ENCODE measurements at regions not wholly inside any gene's neighbourhood (a gene's known extent, or its start where the extent isn't known, plus 50 kb on each side); places are given as distances from the start of the nearest gene placed in this dataset.

GRCh38 chr2:200750323-200750910 is 61.3 kb upstream of the BZW1 start:
- H3K36me3 ChIP-seq (replicated peaks; ENCODE audit: insufficient read depth, low read depth) = no peaks in the 10 kb centered on the region
- no peak for TF ChIP-seq EZH2 (IDR thresholded peaks at IDR 0.05; ENCODE audit: borderline replicate concordance)
- no peak for TF ChIP-seq CTCF (IDR thresholded peaks at IDR 0.05; ENCODE audit: poor library complexity)
- TF ChIP-seq EZH2phosphoT487 (IDR thresholded peaks at IDR 0.05; ENCODE audit: low read depth, severe bottlenecking, unreplicated experiment) = no peak
- no peak overlapping the region for H2AFZ ChIP-seq
- no peaks in the 10 kb centered on the region for H4K20me1 ChIP-seq (ENCODE audit: insufficient read depth, poor library complexity, severe bottlenecking)
- DNase-seq (ENCODE audit: low spot score) = no peak
- 66% methylated on average over 6 of the region's 6 CpGs for WGBS (ENCODE audit: low lambda C conversion rate, missing lambda C conversion rate)
- H3K79me2 ChIP-seq = no peaks in the 10 kb centered on the region
- no peaks in the 10 kb centered on the region for H3K9me3 ChIP-seq (ENCODE audit: low read depth)
- no peaks in the 10 kb centered on the region for H3K9me2 ChIP-seq (replicated peaks; ENCODE audit: insufficient read depth)
- no peak overlapping the region for H3K4me3 ChIP-seq
- H3K27me3 ChIP-seq = no peaks in the 10 kb centered on the region
- H3K4me2 ChIP-seq = no peak overlapping the region
- H3K27ac ChIP-seq = no peak overlapping the region
- peaks cover 27% of the 10 kb centered on the region for H3K4me1 ChIP-seq (ENCODE audit: insufficient read depth)

GRCh38 chr2:200751786-200752185 is 59.9 kb upstream of the BZW1 start:
- 72% methylated on average over 2 of the region's 2 CpGs for WGBS (ENCODE audit: low lambda C conversion rate, missing lambda C conversion rate)

GRCh38 chr2:200752332-200752731 is 59.4 kb upstream of the BZW1 start:
- no peaks in the 10 kb centered on the region for H4K20me1 ChIP-seq (ENCODE audit: insufficient read depth, poor library complexity, severe bottlenecking)
- no peaks in the 10 kb centered on the region for H3K9me3 ChIP-seq (ENCODE audit: low read depth)
- H3K4me3 ChIP-seq = no peak overlapping the region
- no peak overlapping the region for H2AFZ ChIP-seq
- H3K4me2 ChIP-seq = no peak overlapping the region
- H3K9me2 ChIP-seq (replicated peaks; ENCODE audit: insufficient read depth) = no peaks in the 10 kb centered on the region
- no peak for DNase-seq (ENCODE audit: low spot score)
- H3K27ac ChIP-seq = no peak overlapping the region
- no peaks in the 10 kb centered on the region for H3K27me3 ChIP-seq
- WGBS (ENCODE audit: low lambda C conversion rate, missing lambda C conversion rate) = 94% methylated on average over 2 of the region's 2 CpGs
- H3K36me3 ChIP-seq (replicated peaks; ENCODE audit: insufficient read depth, low read depth) = no peaks in the 10 kb centered on the region
- H3K4me1 ChIP-seq (ENCODE audit: insufficient read depth) = peaks cover 24% of the 10 kb centered on the region
- no peak for TF ChIP-seq CTCF (IDR thresholded peaks at IDR 0.05; ENCODE audit: poor library complexity)
- TF ChIP-seq EZH2phosphoT487 (IDR thresholded peaks at IDR 0.05; ENCODE audit: low read depth, severe bottlenecking, unreplicated experiment) = no peak
- no peak for TF ChIP-seq EZH2 (IDR thresholded peaks at IDR 0.05; ENCODE audit: borderline replicate concordance)
- no peaks in the 10 kb centered on the region for H3K79me2 ChIP-seq

More at GRCh38 chr2:200751786-200752185, 59.9 kb upstream of the BZW1 start:
- Histone ChIP-seq H3K4me1 (ENCODE audit: insufficient read depth) (peaks cover 25% of the 10 kb centered on the region), H3K4me3 (no peak overlapping the region), H3K27me3 (no peaks in the 10 kb centered on the region), H2AFZ (no peak overlapping the region), H3K4me2 (no peak overlapping the region), H3K9me3 (ENCODE audit: low read depth) (no peaks in the 10 kb centered on the region), H3K36me3 (replicated peaks; ENCODE audit: insufficient read depth, low read depth) (no peaks in the 10 kb centered on the region), H4K20me1 (ENCODE audit: insufficient read depth, poor library complexity, severe bottlenecking) (no peaks in the 10 kb centered on the region), H3K9me2 (replicated peaks; ENCODE audit: insufficient read depth) (no peaks in the 10 kb centered on the region), H3K79me2 (no peaks in the 10 kb centered on the region), H3K27ac (no peak overlapping the region)
- no peak for DNase-seq (ENCODE audit: low spot score)
- TF ChIP-seq CTCF (IDR thresholded peaks at IDR 0.05; ENCODE audit: poor library complexity) = no peak
- no peak for TF ChIP-seq EZH2phosphoT487 (IDR thresholded peaks at IDR 0.05; ENCODE audit: low read depth, severe bottlenecking, unreplicated experiment)
- TF ChIP-seq EZH2 (IDR thresholded peaks at IDR 0.05; ENCODE audit: borderline replicate concordance) = no peak

Measured in hepatocyte (in vitro differentiated cells).